Mesendoderm (in vitro differentiated cells): ENCODE measurements at regions not wholly inside any gene's neighbourhood (a gene's known extent, or its start where the extent isn't known, plus 50 kb on each side); places are given as distances from the start of the nearest gene placed in this dataset.

ENCODE experiments used
- DNase-seq: peaks from one replicate; pipeline ENCODE4 v3.0.0; 2013
- H2AK5ac ChIP-seq: 2 replicates; pipeline ENCODE4 v1.6.1; 2013; ENCODE audit warnings: low read length, inconsistent platforms
- H2BK120ac ChIP-seq: 2 replicates; pipeline ENCODE4 v1.6.1; 2013; ENCODE audit warnings: low read depth, mild to moderate bottlenecking, low read length, moderate library complexity, mixed read lengths
- H2BK15ac ChIP-seq: replicated peaks from 2 replicates; pipeline ENCODE4 v1.6.1; 2013; ENCODE audit warnings: low read depth, mild to moderate bottlenecking, moderate library complexity
- H2BK5ac ChIP-seq: 2 replicates; pipeline ENCODE4 v1.6.1; 2013; ENCODE audit warnings: low read length, inconsistent platforms
- H3K18ac ChIP-seq: 2 replicates; pipeline ENCODE4 v1.6.1; 2013; ENCODE audit warnings: mild to moderate bottlenecking, low read length, mixed read lengths
- H3K23ac ChIP-seq: one replicate; pipeline ENCODE4 v1.6.1; 2013; ENCODE audit warnings: low read length
- H3K27ac ChIP-seq: 2 replicates; pipeline ENCODE4 v1.5.1; 2013; ENCODE audit warnings: low read depth, mild to moderate bottlenecking, inconsistent platforms, low read length, moderate library complexity
- H3K27me3 ChIP-seq: 2 replicates; pipeline ENCODE4 v1.6.1; 2013; ENCODE audit warnings: low read length, control low read depth, mild to moderate bottlenecking, inconsistent platforms; ENCODE audit not compliant: insufficient read depth, poor library complexity
- H3K36me3 ChIP-seq: 2 replicates; pipeline ENCODE4 v1.6.1; 2013; ENCODE audit warnings: low read length, inconsistent platforms; ENCODE audit not compliant: control insufficient read depth, insufficient read depth
- H3K4ac ChIP-seq: one replicate; pipeline ENCODE4 v1.6.1; 2013; ENCODE audit warnings: low read depth, mild to moderate bottlenecking, low read length, moderate library complexity
- H3K4me1 ChIP-seq: 2 replicates; pipeline ENCODE4 v1.6.1; 2013; ENCODE audit warnings: low read depth, low read length, inconsistent platforms; ENCODE audit not compliant: control insufficient read depth
- H3K4me2 ChIP-seq: 2 replicates; pipeline ENCODE4 v1.6.1; 2013; ENCODE audit warnings: low read length
- H3K4me3 ChIP-seq: 2 replicates; pipeline ENCODE4 v1.5.1; 2013; ENCODE audit warnings: mild to moderate bottlenecking, low read length
- H3K56ac ChIP-seq: one replicate; pipeline ENCODE4 v1.6.1; 2013; ENCODE audit warnings: low read length
- H3K79me1 ChIP-seq: 2 replicates; pipeline ENCODE4 v1.6.1; 2013; ENCODE audit warnings: low read length, inconsistent platforms
- H3K79me2 ChIP-seq: 2 replicates; pipeline ENCODE4 v1.6.1; 2013; ENCODE audit warnings: mild to moderate bottlenecking, low read length; ENCODE audit not compliant: control insufficient read depth, insufficient read depth
- H3K9ac ChIP-seq: 2 replicates; pipeline ENCODE4 v1.6.1; 2013; ENCODE audit warnings: low read length, inconsistent platforms
- H4K5ac ChIP-seq: one replicate; pipeline ENCODE4 v1.6.1; 2013; ENCODE audit warnings: low read length
- H4K8ac ChIP-seq: one replicate; pipeline ENCODE4 v1.6.1; 2013; ENCODE audit warnings: low read depth, mild to moderate bottlenecking, control low read depth, low read length, moderate library complexity
- WGBS: extraction: QIAGEN DNeasy Blood & Tissue Kit; methylation state at CpG from one replicate; pipeline ENCODE4 v1.1.7; 2013; ENCODE audit warnings: low lambda C conversion rate, missing lambda C conversion rate; ENCODE audit not compliant: insufficient coverage; ENCODE audit errors: extremely low coverage; 5-methylcytosine and 5-hydroxymethylcytosine counted together

GRCh38 chr3:44015170-44015569, 226.5 kb upstream of the TOPAZ1 start:
- H3K79me2 ChIP-seq = no peaks in the 10 kb centered on the region
- no peaks in the 10 kb centered on the region for H3K27me3 ChIP-seq
- H3K9ac ChIP-seq = no peak overlapping the region
- no peak overlapping the region for H3K4ac ChIP-seq
- no peak overlapping the region for H3K4me2 ChIP-seq
- H3K27ac ChIP-seq = no peak overlapping the region
- no peak overlapping the region for H3K4me3 ChIP-seq
- H4K5ac ChIP-seq = no peak overlapping the region
- WGBS = no CpG with 5 or more reads among the region's 3 CpGs
- no peaks in the 10 kb centered on the region for H3K79me1 ChIP-seq
- H2BK5ac ChIP-seq = no peak overlapping the region
- no peak overlapping the region for H3K18ac ChIP-seq
- no peak for DNase-seq
- H2BK15ac ChIP-seq = no peak overlapping the region
- no peaks in the 10 kb centered on the region for H3K4me1 ChIP-seq
- no peak overlapping the region for H3K23ac ChIP-seq
- H3K56ac ChIP-seq = no peak overlapping the region
- H2BK120ac ChIP-seq = no peak overlapping the region
- no peak overlapping the region for H2AK5ac ChIP-seq
- no peak overlapping the region for H4K8ac ChIP-seq
- H3K36me3 ChIP-seq = no peaks in the 10 kb centered on the region

DNA sequence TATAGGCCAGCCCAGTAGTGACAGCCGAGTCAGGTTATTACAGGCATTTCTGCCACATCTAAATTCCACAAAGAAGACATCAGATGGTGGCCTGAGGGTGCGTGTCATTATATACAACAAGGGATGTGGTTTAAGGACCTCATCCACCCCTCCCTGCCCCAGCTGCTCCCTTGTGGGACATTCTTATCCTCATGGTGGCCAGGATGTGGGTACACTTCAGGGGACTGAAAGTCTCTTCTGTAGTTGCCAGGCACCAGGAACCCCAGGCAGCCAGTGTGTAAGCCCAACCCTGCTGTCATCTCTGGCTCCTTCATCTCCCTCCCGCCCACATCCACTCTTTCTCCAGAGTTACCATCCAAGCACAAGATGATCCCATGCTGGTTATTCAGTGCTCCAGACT, 224.9 kb upstream of the TOPAZ1 start:
- no peaks in the 10 kb centered on the region for H3K79me2 ChIP-seq
- H2BK15ac ChIP-seq = no peak overlapping the region
- no peak overlapping the region for H2BK5ac ChIP-seq
- H3K23ac ChIP-seq = no peak overlapping the region
- DNase-seq = no peak
- H3K79me1 ChIP-seq = no peaks in the 10 kb centered on the region
- no peak overlapping the region for H3K18ac ChIP-seq
- peaks cover 3% of the 10 kb centered on the region for H3K27me3 ChIP-seq
- peaks cover 2% of the 10 kb centered on the region for H3K4me1 ChIP-seq
- no peak overlapping the region for H3K56ac ChIP-seq
- no peak overlapping the region for H3K4me2 ChIP-seq
- H4K8ac ChIP-seq = no peak overlapping the region
- H4K5ac ChIP-seq = no peak overlapping the region
- no peak overlapping the region for H3K4ac ChIP-seq
- no peak overlapping the region for H3K4me3 ChIP-seq
- H3K27ac ChIP-seq = no peak overlapping the region
- H2AK5ac ChIP-seq = no peak overlapping the region
- H2BK120ac ChIP-seq = no peak overlapping the region
- no CpG with 5 or more reads among the region's 3 CpGs for WGBS
- no peak overlapping the region for H3K9ac ChIP-seq
- no peaks in the 10 kb centered on the region for H3K36me3 ChIP-seq

DNA sequence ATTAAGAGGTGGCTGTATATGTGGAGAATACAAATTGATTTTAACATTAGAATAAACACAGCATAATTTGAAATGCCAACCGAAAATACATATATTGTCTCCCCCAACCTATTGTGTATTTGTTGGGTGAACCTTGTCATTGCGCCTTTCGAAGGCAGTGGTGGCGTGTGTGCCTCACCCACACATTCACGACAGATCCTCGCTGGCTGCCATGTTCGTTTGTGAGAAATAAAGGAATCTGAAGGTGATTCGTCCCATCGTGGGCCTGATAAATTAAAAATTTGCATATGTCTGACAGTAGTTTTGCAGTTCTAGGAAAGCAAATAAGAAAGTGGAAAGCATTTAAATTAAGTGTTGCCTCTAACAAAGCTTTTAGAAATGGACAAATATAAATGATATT, 222.8 kb upstream of the TOPAZ1 start:
- Histone ChIP-seq H3K4me1 (peaks cover 2% of the 10 kb centered on the region), H2AK5ac (no peak overlapping the region), H3K79me2 (no peaks in the 10 kb centered on the region), H2BK15ac (no peak overlapping the region), H4K5ac (no peak overlapping the region), H2BK120ac (no peak overlapping the region), H3K27ac (no peak overlapping the region), H4K8ac (no peak overlapping the region), H3K36me3 (no peaks in the 10 kb centered on the region), H3K4ac (no peak overlapping the region), H3K79me1 (no peaks in the 10 kb centered on the region), H3K18ac (no peak overlapping the region), H3K23ac (no peak overlapping the region), H3K56ac (no peak overlapping the region), H3K27me3 (peaks cover 7% of the 10 kb centered on the region), H3K4me3 (no peak overlapping the region), H3K4me2 (no peak overlapping the region), H3K9ac (no peak overlapping the region), H2BK5ac (no peak overlapping the region)
- no CpG with 5 or more reads among the region's 9 CpGs for WGBS
- DNase-seq = no peak

GRCh38 chr3:44019736-44020135, 221.9 kb upstream of the TOPAZ1 start:
- no peak overlapping the region for H3K27ac ChIP-seq
- DNase-seq = peak; percentile 19

GRCh38 chr3:44020143-44020542, 221.5 kb upstream of the TOPAZ1 start:
- DNase-seq = no peak
- Histone ChIP-seq H3K27ac (no peak overlapping the region), H2BK120ac (no peak overlapping the region), H4K5ac (no peak overlapping the region), H3K4me1 (peaks cover 2% of the 10 kb centered on the region), H3K4ac (no peak overlapping the region), H3K27me3 (peaks cover 7% of the 10 kb centered on the region), H4K8ac (no peak overlapping the region), H3K23ac (no peak overlapping the region), H3K9ac (no peak overlapping the region), H3K79me1 (no peaks in the 10 kb centered on the region), H3K4me2 (no peak overlapping the region), H3K36me3 (no peaks in the 10 kb centered on the region), H3K79me2 (no peaks in the 10 kb centered on the region), H2AK5ac (no peak overlapping the region), H3K56ac (no peak overlapping the region), H2BK15ac (no peak overlapping the region), H3K18ac (no peak overlapping the region), H2BK5ac (no peak overlapping the region), H3K4me3 (no peak overlapping the region)
- no CpG with 5 or more reads among the region's 1 CpG for WGBS

More at GRCh38 chr3:44019736-44020135, 221.9 kb upstream of the TOPAZ1 start:
- H2AK5ac ChIP-seq = no peak overlapping the region
- H3K36me3 ChIP-seq = no peaks in the 10 kb centered on the region
- peaks cover 2% of the 10 kb centered on the region for H3K4me1 ChIP-seq
- no peak overlapping the region for H3K9ac ChIP-seq
- H3K4ac ChIP-seq = no peak overlapping the region
- H3K4me2 ChIP-seq = no peak overlapping the region
- H3K79me1 ChIP-seq = no peaks in the 10 kb centered on the region
- H2BK5ac ChIP-seq = no peak overlapping the region
- H3K4me3 ChIP-seq = no peak overlapping the region
- H2BK15ac ChIP-seq = no peak overlapping the region
- WGBS = no CpG with 5 or more reads among the region's 7 CpGs
- H4K5ac ChIP-seq = no peak overlapping the region
- no peak overlapping the region for H3K23ac ChIP-seq
- H3K18ac ChIP-seq = no peak overlapping the region
- H3K27me3 ChIP-seq = peaks cover 7% of the 10 kb centered on the region
- no peak overlapping the region for H4K8ac ChIP-seq
- no peak overlapping the region for H3K56ac ChIP-seq
- no peaks in the 10 kb centered on the region for H3K79me2 ChIP-seq
- H2BK120ac ChIP-seq = no peak overlapping the region
